ENCODE measurements at regions not wholly inside any gene's neighbourhood (a gene's known extent, or its start where the extent isn't known, plus 50 kb on each side); places are given as distances from the start of the nearest gene placed in this dataset.
"Not testable (repeated sequence)": the region's sequence is repeated elsewhere in the genome, so short reads cannot be mapped to it uniquely, and the experiment has no call there.

DNA sequence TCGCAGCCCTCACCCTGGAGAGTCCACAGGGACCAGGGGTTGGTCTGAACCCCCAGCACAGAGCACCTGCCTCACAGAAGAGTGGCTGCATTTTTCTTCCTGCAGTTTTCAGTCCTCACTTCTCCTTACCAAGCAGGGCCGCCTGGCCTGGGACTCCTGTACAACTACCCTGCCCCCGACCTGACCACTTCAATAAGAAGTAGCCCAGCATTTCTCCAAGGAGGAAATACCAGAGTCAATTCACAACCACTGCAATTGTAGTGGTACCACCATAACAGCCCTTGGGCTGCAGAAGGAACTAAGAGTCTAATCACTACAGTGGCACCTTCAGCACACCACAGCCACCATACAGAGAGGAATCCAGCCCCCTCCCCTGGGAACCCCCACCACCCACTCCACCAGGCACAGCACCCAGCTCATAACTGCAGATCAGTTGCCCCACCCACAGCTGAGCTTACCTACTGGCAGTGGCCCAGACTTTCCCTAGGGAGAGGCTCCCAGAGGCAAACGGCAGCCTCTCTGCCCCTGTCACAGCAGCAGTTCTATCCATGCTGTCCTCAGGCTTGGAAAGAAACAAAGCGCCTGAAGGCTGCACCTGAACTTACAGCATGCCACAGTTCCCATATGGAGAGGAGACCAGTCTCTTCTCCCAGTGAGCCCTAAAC is 223.3 kb upstream of the DUSP22 start:
- not testable (repeated sequence) for DNase-seq (ENCODE audit: low spot score)
- ATAC-seq = peak; percentile 16

All from left lobe of liver (tissue), 2 donors.